Hepatocyte (in vitro differentiated cells): ENCODE measurements at regions not wholly inside any gene's neighbourhood (a gene's known extent, or its start where the extent isn't known, plus 50 kb on each side); places are given as distances from the start of the nearest gene placed in this dataset.

ENCODE experiments used
- EZH2 ChIP-seq: fragments of 200-600 bp; sonication (generic); IDR thresholded peaks from 2 replicates; pipeline ENCODE4 v1.6.1; 2016; ENCODE audit warnings: antibody characterized with exemption, mild to moderate bottlenecking, borderline replicate concordance
- TF ChIP-seq, protein P1 (sequence below): fragments of 200-600 bp; sonication (generic); IDR thresholded peaks from 2 replicates; pipeline ENCODE4 v1.5.1; 2016; ENCODE audit warnings: antibody characterized with exemption, mild to moderate bottlenecking; ENCODE audit not compliant: poor library complexity

GRCh38 chr10:118412932-118413331 is 70.8 kb upstream of the FAM204A start:
- TF ChIP-seq, protein P1, sequence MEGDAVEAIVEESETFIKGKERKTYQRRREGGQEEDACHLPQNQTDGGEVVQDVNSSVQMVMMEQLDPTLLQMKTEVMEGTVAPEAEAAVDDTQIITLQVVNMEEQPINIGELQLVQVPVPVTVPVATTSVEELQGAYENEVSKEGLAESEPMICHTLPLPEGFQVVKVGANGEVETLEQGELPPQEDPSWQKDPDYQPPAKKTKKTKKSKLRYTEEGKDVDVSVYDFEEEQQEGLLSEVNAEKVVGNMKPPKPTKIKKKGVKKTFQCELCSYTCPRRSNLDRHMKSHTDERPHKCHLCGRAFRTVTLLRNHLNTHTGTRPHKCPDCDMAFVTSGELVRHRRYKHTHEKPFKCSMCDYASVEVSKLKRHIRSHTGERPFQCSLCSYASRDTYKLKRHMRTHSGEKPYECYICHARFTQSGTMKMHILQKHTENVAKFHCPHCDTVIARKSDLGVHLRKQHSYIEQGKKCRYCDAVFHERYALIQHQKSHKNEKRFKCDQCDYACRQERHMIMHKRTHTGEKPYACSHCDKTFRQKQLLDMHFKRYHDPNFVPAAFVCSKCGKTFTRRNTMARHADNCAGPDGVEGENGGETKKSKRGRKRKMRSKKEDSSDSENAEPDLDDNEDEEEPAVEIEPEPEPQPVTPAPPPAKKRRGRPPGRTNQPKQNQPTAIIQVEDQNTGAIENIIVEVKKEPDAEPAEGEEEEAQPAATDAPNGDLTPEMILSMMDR, result no peak
- no peak for TF ChIP-seq EZH2
